ENCODE measurements at regions not wholly inside any gene's neighbourhood (a gene's known extent, or its start where the extent isn't known, plus 50 kb on each side); places are given as distances from the start of the nearest gene placed in this dataset.

DNA sequence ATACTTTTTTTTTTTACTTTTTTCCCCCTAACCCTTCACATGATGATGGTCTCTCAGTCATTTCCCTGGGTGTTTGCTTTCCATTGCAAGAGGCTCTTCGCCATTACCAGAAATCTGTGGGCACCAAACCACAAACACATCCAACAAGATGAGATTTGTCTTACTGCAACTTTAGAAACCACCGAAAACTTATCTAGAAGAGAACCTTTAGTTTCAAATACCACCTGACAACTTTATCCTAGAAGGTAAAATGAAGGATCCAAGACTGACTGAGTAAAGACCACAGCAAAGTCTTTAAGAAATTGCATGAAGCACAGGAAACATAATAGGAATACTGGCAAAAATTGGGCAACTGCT lies 363.3 kb upstream of the MBL2 start:
- H3K4me2 ChIP-seq (replicated peaks; ENCODE audit: low read depth, low read length, poor library complexity, severe bottlenecking) = no peak overlapping the region
- no peak for DNase-seq
- no peaks in the 10 kb centered on the region for H3K4me1 ChIP-seq (ENCODE audit: control insufficient read depth in 2 of 2, insufficient read depth in 2 of 2, low read length in 2 of 2)
- no peak overlapping the region for H3K27ac ChIP-seq (ENCODE audit: low read length in 2 of 2)
- H3K4me3 Mint-ChIP-seq = no peak overlapping the region
- H2AFZ ChIP-seq (ENCODE audit: insufficient read depth, low read depth, low read length, poor library complexity, severe bottlenecking) = no peak overlapping the region
- H4K20me1 ChIP-seq (ENCODE audit: control insufficient read depth, insufficient read depth, low read length, poor library complexity, severe bottlenecking) = no peaks in the 10 kb centered on the region
- no peaks in the 10 kb centered on the region for H3K36me3 ChIP-seq (replicated peaks in 1 of 2; ENCODE audit: control extremely low read depth in 1 of 2, control insufficient read depth in 1 of 2, extremely low read depth in 1 of 2, insufficient read depth in 2 of 2, low read length in 1 of 2)
- TF ChIP-seq, protein P1, sequence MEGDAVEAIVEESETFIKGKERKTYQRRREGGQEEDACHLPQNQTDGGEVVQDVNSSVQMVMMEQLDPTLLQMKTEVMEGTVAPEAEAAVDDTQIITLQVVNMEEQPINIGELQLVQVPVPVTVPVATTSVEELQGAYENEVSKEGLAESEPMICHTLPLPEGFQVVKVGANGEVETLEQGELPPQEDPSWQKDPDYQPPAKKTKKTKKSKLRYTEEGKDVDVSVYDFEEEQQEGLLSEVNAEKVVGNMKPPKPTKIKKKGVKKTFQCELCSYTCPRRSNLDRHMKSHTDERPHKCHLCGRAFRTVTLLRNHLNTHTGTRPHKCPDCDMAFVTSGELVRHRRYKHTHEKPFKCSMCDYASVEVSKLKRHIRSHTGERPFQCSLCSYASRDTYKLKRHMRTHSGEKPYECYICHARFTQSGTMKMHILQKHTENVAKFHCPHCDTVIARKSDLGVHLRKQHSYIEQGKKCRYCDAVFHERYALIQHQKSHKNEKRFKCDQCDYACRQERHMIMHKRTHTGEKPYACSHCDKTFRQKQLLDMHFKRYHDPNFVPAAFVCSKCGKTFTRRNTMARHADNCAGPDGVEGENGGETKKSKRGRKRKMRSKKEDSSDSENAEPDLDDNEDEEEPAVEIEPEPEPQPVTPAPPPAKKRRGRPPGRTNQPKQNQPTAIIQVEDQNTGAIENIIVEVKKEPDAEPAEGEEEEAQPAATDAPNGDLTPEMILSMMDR (IDR thresholded peaks at IDR 0.05) = no peak
- no peak for TF ChIP-seq EZH2 (IDR thresholded peaks at IDR 0.05; ENCODE audit: borderline replicate concordance, insufficient read depth, low read depth, low read length, poor library complexity, severe bottlenecking)
- peaks cover 2% of the 10 kb centered on the region for H3K9me3 Mint-ChIP-seq (ENCODE audit: insufficient read depth)
- no peak for ATAC-seq (ENCODE audit: low read depth)
- no peak overlapping the region for H3K9ac ChIP-seq (ENCODE audit: low read length)
- POLR2A ChIA-PET = no interaction called here
- 90% methylated on average over 1 of the region's 2 CpGs for WGBS (ENCODE audit: insufficient coverage)
- H3K27me3 Mint-ChIP-seq = no peaks in the 10 kb centered on the region
- no peaks in the 10 kb centered on the region for H3K79me2 ChIP-seq (ENCODE audit: control insufficient read depth, insufficient read depth, low read length)
- no peak overlapping the region for H3K4me3 ChIP-seq (ENCODE audit: control extremely low read depth in 1 of 5, extremely low read depth in 1 of 5, insufficient read depth in 1 of 5, low read depth in 2 of 5, low read length in 4 of 5)
- H3K27me3 ChIP-seq (replicated peaks in 1 of 4; ENCODE audit: control extremely low read depth in 1 of 4, control insufficient read depth in 3 of 4, insufficient read depth in 4 of 4, low read length in 3 of 4) = no peaks in the 10 kb centered on the region
- no peaks in the 10 kb centered on the region for H3K4me1 Mint-ChIP-seq
- CTCF ChIA-PET = no interaction called here
- no peaks in the 10 kb centered on the region for H3K9me3 ChIP-seq (ENCODE audit: control extremely low read depth in 1 of 3, control insufficient read depth in 2 of 3, insufficient read depth in 1 of 3, low read length in 2 of 3)
- intact Hi-C loops (cut with micrococcal nuclease) = no loop called here
- H3K27ac Mint-ChIP-seq = no peak overlapping the region

GRCh38 chr10:53135213-53135896 lies 362.8 kb upstream of the MBL2 start:
- H3K79me2 ChIP-seq (ENCODE audit: control insufficient read depth, insufficient read depth, low read length) = no peaks in the 10 kb centered on the region
- TF ChIP-seq EZH2 (IDR thresholded peaks at IDR 0.05; ENCODE audit: borderline replicate concordance, insufficient read depth, low read depth, low read length, poor library complexity, severe bottlenecking) = no peak
- TF ChIP-seq, protein P1 (IDR thresholded peaks at IDR 0.05) = no peak
- no peaks in the 10 kb centered on the region for H3K27me3 Mint-ChIP-seq
- no peaks in the 10 kb centered on the region for H4K20me1 ChIP-seq (ENCODE audit: control insufficient read depth, insufficient read depth, low read length, poor library complexity, severe bottlenecking)
- H3K4me1 Mint-ChIP-seq = no peaks in the 10 kb centered on the region
- 67% methylated on average over 1 of the region's 2 CpGs for WGBS (ENCODE audit: insufficient coverage)
- H3K27me3 ChIP-seq (replicated peaks in 1 of 4; ENCODE audit: control extremely low read depth in 1 of 4, control insufficient read depth in 3 of 4, insufficient read depth in 4 of 4, low read length in 3 of 4) = no peaks in the 10 kb centered on the region
- H2AFZ ChIP-seq (ENCODE audit: insufficient read depth, low read depth, low read length, poor library complexity, severe bottlenecking) = no peak overlapping the region
- H3K27ac Mint-ChIP-seq = no peak overlapping the region
- ATAC-seq (ENCODE audit: low read depth) (no peak), DNase-seq (no peak)
- H3K4me2 ChIP-seq (replicated peaks; ENCODE audit: low read depth, low read length, poor library complexity, severe bottlenecking) = no peak overlapping the region
- no peaks in the 10 kb centered on the region for H3K4me1 ChIP-seq (ENCODE audit: control insufficient read depth in 2 of 2, insufficient read depth in 2 of 2, low read length in 2 of 2)
- H3K4me3 Mint-ChIP-seq = no peak overlapping the region
- intact Hi-C loops (cut with micrococcal nuclease) = no loop called here
- H3K9me3 Mint-ChIP-seq (ENCODE audit: insufficient read depth) = peaks cover 2% of the 10 kb centered on the region
- no peak overlapping the region for H3K27ac ChIP-seq (ENCODE audit: low read length in 2 of 2)
- no peak overlapping the region for H3K4me3 ChIP-seq (ENCODE audit: control extremely low read depth in 1 of 5, extremely low read depth in 1 of 5, insufficient read depth in 1 of 5, low read depth in 2 of 5, low read length in 4 of 5)
- H3K9me3 ChIP-seq (ENCODE audit: control extremely low read depth in 1 of 3, control insufficient read depth in 2 of 3, insufficient read depth in 1 of 3, low read length in 2 of 3) = no peaks in the 10 kb centered on the region
- H3K9ac ChIP-seq (ENCODE audit: low read length) = no peak overlapping the region
- H3K36me3 ChIP-seq (replicated peaks in 1 of 2; ENCODE audit: control extremely low read depth in 1 of 2, control insufficient read depth in 1 of 2, extremely low read depth in 1 of 2, insufficient read depth in 2 of 2, low read length in 1 of 2) = no peaks in the 10 kb centered on the region
- POLR2A ChIA-PET = no interaction called here
- CTCF ChIA-PET = no interaction called here

Measured in B cell (primary cell).